ENCODE measurements at regions not wholly inside any gene's neighbourhood (a gene's known extent, or its start where the extent isn't known, plus 50 kb on each side); places are given as distances from the start of the nearest gene placed in this dataset.
A peak's percentile ranks its signal among the peaks of the same experiment; 100 is the strongest.
"Not testable (repeated sequence)": the region's sequence is repeated elsewhere in the genome, so short reads cannot be mapped to it uniquely, and the experiment has no call there.

DNA sequence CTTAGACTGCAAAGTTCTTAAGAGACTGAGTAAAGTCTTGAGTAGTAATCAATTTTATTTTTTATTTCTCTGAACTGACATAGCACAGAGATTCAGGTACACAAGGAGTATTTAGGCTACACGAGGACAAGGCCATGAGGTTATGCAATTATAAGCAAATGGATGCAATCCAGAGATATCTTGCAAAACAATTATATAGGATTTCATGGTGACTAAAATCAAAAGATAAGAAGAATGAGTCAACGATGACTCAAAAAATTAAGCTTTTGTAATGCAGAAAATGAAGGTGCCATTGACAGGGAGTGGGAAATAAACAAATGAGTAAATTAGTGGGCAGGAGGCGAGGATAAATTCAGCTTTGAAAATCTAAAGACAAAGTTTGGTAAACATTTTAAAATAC lies 66.7 kb upstream of the MYO3A start:
- DNase-seq (ENCODE audit: low spot score): no peak

DNA sequence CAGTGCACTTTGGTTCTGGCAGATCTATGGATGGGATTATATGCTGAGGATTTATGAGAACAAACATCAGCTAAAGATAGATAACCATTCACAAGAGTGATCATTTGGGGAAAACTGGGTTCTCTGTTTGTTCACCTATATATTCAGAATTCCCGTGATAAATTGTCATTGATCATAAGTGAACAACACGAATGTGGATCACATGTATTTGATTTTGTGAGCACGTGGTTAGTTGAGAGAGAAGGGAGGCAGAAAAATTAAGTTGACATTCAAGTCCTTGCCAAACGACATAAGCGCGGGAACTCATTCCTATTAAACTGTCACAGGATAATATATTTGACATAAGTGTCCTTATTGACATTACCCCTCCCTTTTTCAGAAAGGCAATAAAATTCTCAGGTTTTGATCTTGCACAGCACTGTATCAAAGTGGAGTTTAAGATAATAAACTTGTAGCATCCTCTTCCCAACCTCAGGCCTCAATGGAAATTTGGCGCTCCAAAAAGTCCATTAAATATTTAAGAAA lies 64.9 kb upstream of the MYO3A start:
- no peak for DNase-seq (ENCODE audit: low spot score)

DNA sequence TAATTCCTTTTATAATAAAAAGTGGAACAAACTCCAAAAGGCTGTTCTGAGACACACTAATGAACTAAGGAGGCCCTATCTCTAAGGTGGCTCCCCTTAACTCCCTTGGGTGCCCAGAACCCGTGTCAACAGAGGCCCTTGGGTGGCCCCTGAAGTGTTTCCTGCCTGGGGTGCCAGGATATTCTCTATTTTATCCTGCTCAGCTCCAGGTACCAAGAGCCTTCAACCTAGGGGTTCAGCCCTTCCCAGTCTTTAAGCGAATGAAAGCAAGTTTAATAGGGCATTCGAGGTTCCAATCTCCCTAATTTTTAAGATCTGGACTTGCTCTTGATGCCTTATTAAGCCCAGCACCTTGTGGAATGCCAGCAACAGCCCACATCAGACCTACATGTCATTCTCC lies 64.4 kb upstream of the MYO3A start:
- no peak for DNase-seq (ENCODE audit: low spot score)

DNA sequence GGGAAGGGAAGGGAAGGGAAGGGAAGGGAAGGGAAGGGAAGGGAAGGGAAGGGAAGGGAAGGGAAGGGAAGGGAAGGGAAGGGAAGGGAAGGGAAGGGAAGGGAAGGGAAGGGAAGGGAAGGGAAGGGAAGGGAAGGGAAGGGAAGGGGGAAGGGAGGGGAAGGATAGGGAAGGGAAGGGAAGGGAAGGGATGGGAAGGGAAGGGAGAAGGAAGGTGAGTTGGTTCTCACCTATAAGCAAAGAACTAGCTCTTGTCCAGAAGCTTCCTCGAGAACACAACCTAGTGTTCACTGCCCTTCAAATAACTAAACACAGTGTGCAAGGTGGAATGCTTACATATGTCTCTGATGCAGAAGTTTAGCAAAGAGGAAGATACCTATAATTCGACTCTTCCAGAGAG lies 59.6 kb upstream of the MYO3A start:
- DNase-seq (ENCODE audit: low spot score): not testable (repeated sequence)

DNA sequence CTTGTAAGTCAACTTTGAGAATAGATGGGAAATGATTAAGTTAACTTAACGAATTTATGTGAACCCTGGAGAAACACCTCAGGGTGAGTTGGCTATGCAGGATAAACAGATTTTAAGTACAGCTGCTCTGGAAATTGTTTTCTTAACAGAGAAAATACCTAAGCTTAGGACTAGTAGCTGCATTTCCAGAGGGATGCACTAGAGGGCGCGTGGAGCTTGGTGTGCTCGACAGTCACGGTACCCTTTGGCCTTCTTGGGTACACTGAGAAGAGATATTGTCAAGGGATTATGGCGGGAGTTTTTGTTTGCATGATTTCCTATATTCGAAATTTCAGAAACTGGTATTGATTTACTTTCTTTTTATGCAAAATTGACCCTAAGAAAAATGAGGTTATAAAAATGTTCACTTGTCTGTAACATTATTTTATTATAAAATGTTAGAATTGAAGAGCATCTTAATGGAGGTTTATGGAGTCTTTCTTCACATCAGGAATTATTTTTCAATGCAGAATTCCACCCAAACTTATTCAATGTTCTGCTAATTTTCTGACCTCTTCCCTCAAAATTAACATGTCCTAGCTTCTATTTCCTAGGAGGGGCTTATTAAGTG lies 58.4 kb upstream of the MYO3A start:
- peak; percentile 61 for DNase-seq (ENCODE audit: low spot score)

DNA sequence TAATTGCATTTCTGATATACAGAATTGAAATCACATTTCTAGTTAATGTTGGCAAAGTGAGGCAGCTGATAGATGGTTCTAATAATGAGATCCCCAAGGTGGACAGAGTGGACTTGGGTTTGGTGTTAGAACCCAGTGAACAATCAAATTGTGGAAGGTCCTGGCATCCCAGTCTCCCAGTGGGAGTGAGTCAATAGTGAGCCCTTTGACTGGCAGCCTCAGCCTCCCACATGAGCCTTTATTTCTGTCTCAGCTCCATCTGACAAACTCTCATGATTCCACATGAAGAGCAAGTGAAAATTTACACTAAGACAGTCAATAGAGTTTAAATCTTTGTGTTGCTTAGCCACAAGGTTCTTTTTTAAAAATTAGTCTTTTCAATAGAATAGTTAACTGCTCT lies 56.7 kb upstream of the MYO3A start:
- no peak for DNase-seq (ENCODE audit: low spot score)

Measured in globus pallidus (tissue), 1 donor.